MM.1S (cell line): ENCODE measurements at regions not wholly inside any gene's neighbourhood (a gene's known extent, or its start where the extent isn't known, plus 50 kb on each side); places are given as distances from the start of the nearest gene placed in this dataset.

Source experiments
- DNase-seq: peaks from one replicate; pipeline ENCODE4 v3.0.0-alpha.2; 2015
- H2AFZ ChIP-seq: fragments of 300-600 bp; sonication (generic); 2 replicates; pipeline ENCODE4 v1.6.0; 2016; ENCODE audit warnings: antibody characterized with exemption, low read length
- H3F3A ChIP-seq: fragments of 300-600 bp; sonication (generic); 2 replicates; pipeline ENCODE4 v1.6.1; 2016; ENCODE audit warnings: mild to moderate bottlenecking, antibody characterized with exemption, low read length, moderate library complexity, mixed read lengths; ENCODE audit not compliant: insufficient read depth
- H3K27ac ChIP-seq: fragments of 300-600 bp; sonication (generic); 2 replicates; pipeline ENCODE4 v1.5.1; 2016; ENCODE audit warnings: mild to moderate bottlenecking, low read length
- H3K27me3 ChIP-seq: fragments of 300-600 bp; sonication (generic); replicated peaks from 2 replicates; pipeline ENCODE4 v1.6.0; 2016; ENCODE audit warnings: low read length; ENCODE audit not compliant: insufficient read depth
- H3K36me3 ChIP-seq: fragments of 300-600 bp; sonication (generic); replicated peaks from 2 replicates; pipeline ENCODE4 v1.6.1; 2016; ENCODE audit warnings: mild to moderate bottlenecking, low read length, mixed read lengths; ENCODE audit not compliant: insufficient read depth
- H3K4me1 ChIP-seq: fragments of 300-600 bp; sonication (generic); 2 replicates; pipeline ENCODE4 v1.6.1; 2016; ENCODE audit warnings: low read length, mixed read lengths
- H3K4me2 ChIP-seq: fragments of 300-600 bp; sonication (generic); 2 replicates; pipeline ENCODE4 v1.6.0; 2016; ENCODE audit warnings: low read depth, low read length
- H3K4me3 ChIP-seq: fragments of 300-600 bp; sonication (generic); 2 replicates; pipeline ENCODE4 v1.5.1; 2016; ENCODE audit warnings: low read length, mixed read lengths
- H3K79me2 ChIP-seq: fragments of 300-600 bp; sonication (generic); 2 replicates; pipeline ENCODE4 v1.6.1; 2016; ENCODE audit warnings: mixed run types, low read length, mixed read lengths
- H3K9ac ChIP-seq: fragments of 300-600 bp; sonication (generic); 2 replicates; pipeline ENCODE4 v1.6.1; 2016; ENCODE audit warnings: low read length, mixed read lengths
- H3K9me2 ChIP-seq: fragments of 300-600 bp; sonication (generic); replicated peaks from 2 replicates; pipeline ENCODE4 v1.6.1; 2016; ENCODE audit warnings: mild to moderate bottlenecking, low read length, mixed read lengths; ENCODE audit not compliant: insufficient read depth
- H3K9me3 ChIP-seq: fragments of 300-600 bp; sonication (generic); replicated peaks from 2 replicates; pipeline ENCODE4 v1.6.1; 2016; ENCODE audit warnings: mild to moderate bottlenecking, low read length, mixed read lengths; ENCODE audit not compliant: insufficient read depth
- H4K20me1 ChIP-seq: fragments of 300-600 bp; sonication (generic); 2 replicates; pipeline ENCODE4 v1.6.1; 2016; ENCODE audit warnings: mild to moderate bottlenecking, low read length, moderate library complexity, mixed read lengths; ENCODE audit not compliant: insufficient read depth
- CTCF ChIP-seq: fragments of 300-600 bp; sonication (generic); IDR thresholded peaks from 2 replicates; pipeline ENCODE4 v1.5.1; 2016; ENCODE audit warnings: antibody characterized with exemption, low read length, mixed read lengths
- EZH2 ChIP-seq: fragments of 300-600 bp; sonication (generic); optimal IDR thresholded peaks from 2 replicates; pipeline ENCODE3; 2017; ENCODE audit warnings: low read depth, mild to moderate bottlenecking, antibody characterized with exemption, low read length, mixed read lengths
- EZH2phosphoT487 ChIP-seq: fragments of 300-600 bp; sonication (generic); IDR thresholded peaks from 2 replicates; pipeline ENCODE4 v1.6.1; 2018; ENCODE audit warnings: antibody characterized with exemption, low read length

- Histone ChIP-seq H3K9ac (no peak overlapping the region), H3K27ac (no peak overlapping the region), H3F3A (no peaks in the 10 kb centered on the region), H3K9me2 (no peaks in the 10 kb centered on the region), H3K4me1 (no peaks in the 10 kb centered on the region), H3K4me2 (no peak overlapping the region), H3K9me3 (no peaks in the 10 kb centered on the region), H3K79me2 (no peaks in the 10 kb centered on the region), H2AFZ (no peak overlapping the region), H3K27me3 (no peaks in the 10 kb centered on the region), H3K36me3 (no peaks in the 10 kb centered on the region), H4K20me1 (no peaks in the 10 kb centered on the region), H3K4me3 (no peak overlapping the region)
- DNase-seq: no peak
- no peak for TF ChIP-seq EZH2
- no peak for TF ChIP-seq EZH2phosphoT487
- TF ChIP-seq CTCF: no peak
Observed at GRCh38 chr6:11952316-11952715, 59.8 kb upstream of the HIVEP1 start.

GRCh38 chr6:11951868-11952267 is 60.2 kb upstream of the HIVEP1 start:
- DNase-seq: no peak
- Histone ChIP-seq H4K20me1 (no peaks in the 10 kb centered on the region), H3F3A (no peaks in the 10 kb centered on the region), H3K9ac (no peak overlapping the region), H3K9me3 (no peaks in the 10 kb centered on the region), H3K4me2 (no peak overlapping the region), H3K27me3 (no peaks in the 10 kb centered on the region), H2AFZ (no peak overlapping the region), H3K36me3 (no peaks in the 10 kb centered on the region), H3K27ac (no peak overlapping the region), H3K9me2 (no peaks in the 10 kb centered on the region), H3K79me2 (no peaks in the 10 kb centered on the region), H3K4me3 (no peak overlapping the region), H3K4me1 (no peaks in the 10 kb centered on the region)
- TF ChIP-seq CTCF: no peak
- no peak for TF ChIP-seq EZH2phosphoT487
- TF ChIP-seq EZH2: no peak

- no peak for DNase-seq
- Histone ChIP-seq H2AFZ (no peak overlapping the region), H3K9me3 (no peaks in the 10 kb centered on the region), H4K20me1 (no peaks in the 10 kb centered on the region), H3K36me3 (no peaks in the 10 kb centered on the region), H3K79me2 (no peaks in the 10 kb centered on the region), H3K27ac (no peak overlapping the region), H3K4me1 (no peaks in the 10 kb centered on the region), H3K4me3 (no peak overlapping the region), H3K9me2 (no peaks in the 10 kb centered on the region), H3K27me3 (no peaks in the 10 kb centered on the region), H3K4me2 (no peak overlapping the region), H3K9ac (no peak overlapping the region), H3F3A (no peaks in the 10 kb centered on the region)
- no peak for TF ChIP-seq EZH2phosphoT487
- no peak for TF ChIP-seq CTCF
- TF ChIP-seq EZH2: no peak
Observed at GRCh38 chr6:11950109-11950508, 62.0 kb upstream of the HIVEP1 start.
